ENCODE measurements at regions not wholly inside any gene's neighbourhood (a gene's known extent, or its start where the extent isn't known, plus 50 kb on each side); places are given as distances from the start of the nearest gene placed in this dataset.
A peak's percentile ranks its signal among the peaks of the same experiment; 100 is the strongest.

GRCh38 chr6:134740473-134741199, 209.3 kb downstream of the ALDH8A1 start:
- H2AFZ ChIP-seq (ENCODE audit: insufficient read depth, low read length, poor library complexity): no peak overlapping the region
- no peak overlapping the region for H2BK120ac ChIP-seq (ENCODE audit: insufficient read depth, low read length, poor library complexity)
- H4K8ac ChIP-seq (ENCODE audit: low read depth, low read length): no peak overlapping the region
- H2BK12ac ChIP-seq (ENCODE audit: low read length): no peak overlapping the region
- no peak overlapping the region for H3K4ac ChIP-seq (ENCODE audit: low read depth, low read length)
- H3K9me3 ChIP-seq (ENCODE audit: insufficient read depth, low read depth, low read length): peaks cover 2% of the 10 kb centered on the region
- no CpG with 5 or more reads among the region's 5 CpGs for WGBS (ENCODE audit: extremely low coverage, insufficient coverage, insufficient read length)
- no peak overlapping the region for H3K27ac ChIP-seq (ENCODE audit: low read depth, low read length)
- no peaks in the 10 kb centered on the region for H3K36me3 ChIP-seq (ENCODE audit: control insufficient read depth in 1 of 2, insufficient read depth in 2 of 2, low read length in 2 of 2)
- no peak overlapping the region for H2AK5ac ChIP-seq (ENCODE audit: low read length)
- no peak for DNase-seq
- H3K4me3 ChIP-seq (ENCODE audit: low read depth, low read length): no peak overlapping the region
- H3K79me1 ChIP-seq (ENCODE audit: low read length): no peaks in the 10 kb centered on the region
- no peak overlapping the region for H3K18ac ChIP-seq (ENCODE audit: low read length)
- no peak overlapping the region for H2BK5ac ChIP-seq (ENCODE audit: low read depth, low read length, poor library complexity)
- no peak overlapping the region for H3K4me2 ChIP-seq (ENCODE audit: low read length)
- no peaks in the 10 kb centered on the region for H3K4me1 ChIP-seq (ENCODE audit: control insufficient read depth in 1 of 2, insufficient read depth in 2 of 2, low read length in 2 of 2)
- H3K9ac ChIP-seq (ENCODE audit: low read length): no peak overlapping the region
- no peak overlapping the region for H4K12ac ChIP-seq (ENCODE audit: low read depth, low read length)
- no peaks in the 10 kb centered on the region for H3K27me3 ChIP-seq (ENCODE audit: insufficient read depth, low read length)
- H3K79me2 ChIP-seq (ENCODE audit: control insufficient read depth, insufficient read depth, low read length, poor library complexity): no peaks in the 10 kb centered on the region
- H3K14ac ChIP-seq (ENCODE audit: low read length): no peak overlapping the region
- no peak overlapping the region for H4K91ac ChIP-seq (ENCODE audit: low read depth, low read length)
- no peak overlapping the region for H3K23ac ChIP-seq (ENCODE audit: low read length)

GRCh38 chr6:134740027-134740373, 209.9 kb downstream of the ALDH8A1 start:
- H3K36me3 ChIP-seq (ENCODE audit: control insufficient read depth in 1 of 2, insufficient read depth in 2 of 2, low read length in 2 of 2): no peaks in the 10 kb centered on the region
- no peak overlapping the region for H2AFZ ChIP-seq (ENCODE audit: insufficient read depth, low read length, poor library complexity)
- no peak overlapping the region for H2BK120ac ChIP-seq (ENCODE audit: insufficient read depth, low read length, poor library complexity)
- H3K4ac ChIP-seq (ENCODE audit: low read depth, low read length): no peak overlapping the region
- H3K4me1 ChIP-seq (ENCODE audit: control insufficient read depth in 1 of 2, insufficient read depth in 2 of 2, low read length in 2 of 2): no peaks in the 10 kb centered on the region
- H3K14ac ChIP-seq (ENCODE audit: low read length): no peak overlapping the region
- no peak overlapping the region for H2AK5ac ChIP-seq (ENCODE audit: low read length)
- no peak overlapping the region for H4K8ac ChIP-seq (ENCODE audit: low read depth, low read length)
- no peak overlapping the region for H2BK5ac ChIP-seq (ENCODE audit: low read depth, low read length, poor library complexity)
- H3K4me3 ChIP-seq (ENCODE audit: low read depth, low read length): no peak overlapping the region
- no peak overlapping the region for H3K18ac ChIP-seq (ENCODE audit: low read length)
- no peak overlapping the region for H4K91ac ChIP-seq (ENCODE audit: low read depth, low read length)
- H3K23ac ChIP-seq (ENCODE audit: low read length): no peak overlapping the region
- peaks cover 2% of the 10 kb centered on the region for H3K9me3 ChIP-seq (ENCODE audit: insufficient read depth, low read depth, low read length)
- no peaks in the 10 kb centered on the region for H3K27me3 ChIP-seq (ENCODE audit: insufficient read depth, low read length)
- no peaks in the 10 kb centered on the region for H3K79me2 ChIP-seq (ENCODE audit: control insufficient read depth, insufficient read depth, low read length, poor library complexity)
- no peak overlapping the region for H3K9ac ChIP-seq (ENCODE audit: low read length)
- H3K4me2 ChIP-seq (ENCODE audit: low read length): no peak overlapping the region
- no peak overlapping the region for H2BK12ac ChIP-seq (ENCODE audit: low read length)
- H4K12ac ChIP-seq (ENCODE audit: low read depth, low read length): no peak overlapping the region
- DNase-seq: no peak
- no peaks in the 10 kb centered on the region for H3K79me1 ChIP-seq (ENCODE audit: low read length)
- H3K27ac ChIP-seq (ENCODE audit: low read depth, low read length): no peak overlapping the region
- 100% methylated on average over 2 of the region's 5 CpGs for WGBS (ENCODE audit: extremely low coverage, insufficient coverage, insufficient read length)

GRCh38 chr6:134739299-134740026, 210.4 kb downstream of the ALDH8A1 start:
- no peak overlapping the region for H2AK5ac ChIP-seq (ENCODE audit: low read length)

GRCh38 chr6:134738211-134738885, 211.6 kb downstream of the ALDH8A1 start:
- Histone ChIP-seq H2AFZ (ENCODE audit: insufficient read depth, low read length, poor library complexity) (no peak overlapping the region), H3K4me1 (ENCODE audit: control insufficient read depth in 1 of 2, insufficient read depth in 2 of 2, low read length in 2 of 2) (no peaks in the 10 kb centered on the region), H3K14ac (ENCODE audit: low read length) (no peak overlapping the region), H3K4ac (ENCODE audit: low read depth, low read length) (no peak overlapping the region), H2BK5ac (ENCODE audit: low read depth, low read length, poor library complexity) (no peak overlapping the region), H3K79me2 (ENCODE audit: control insufficient read depth, insufficient read depth, low read length, poor library complexity) (no peaks in the 10 kb centered on the region), H3K4me3 (ENCODE audit: low read depth, low read length) (no peak overlapping the region), H2BK120ac (ENCODE audit: insufficient read depth, low read length, poor library complexity) (no peak overlapping the region), H3K9me3 (ENCODE audit: insufficient read depth, low read depth, low read length) (peaks cover 2% of the 10 kb centered on the region), H3K18ac (ENCODE audit: low read length) (no peak overlapping the region), H3K79me1 (ENCODE audit: low read length) (no peaks in the 10 kb centered on the region), H4K12ac (ENCODE audit: low read depth, low read length) (no peak overlapping the region), H2AK5ac (ENCODE audit: low read length) (no peak overlapping the region), H2BK12ac (ENCODE audit: low read length) (no peak overlapping the region), H4K91ac (ENCODE audit: low read depth, low read length) (no peak overlapping the region), H3K23ac (ENCODE audit: low read length) (no peak overlapping the region), H3K27ac (ENCODE audit: low read depth, low read length) (no peak overlapping the region), H3K9ac (ENCODE audit: low read length) (no peak overlapping the region), H3K27me3 (ENCODE audit: insufficient read depth, low read length) (no peaks in the 10 kb centered on the region), H3K36me3 (ENCODE audit: control insufficient read depth in 1 of 2, insufficient read depth in 2 of 2, low read length in 2 of 2) (no peaks in the 10 kb centered on the region), H4K8ac (ENCODE audit: low read depth, low read length) (no peak overlapping the region), H3K4me2 (ENCODE audit: low read length) (no peak overlapping the region)
- WGBS (ENCODE audit: extremely low coverage, insufficient coverage, insufficient read length): no CpG with 5 or more reads among the region's 1 CpG
- DNase-seq: peak; percentile 59 to 86

More at GRCh38 chr6:134739299-134740026, 210.4 kb downstream of the ALDH8A1 start:
- H3K79me2 ChIP-seq (ENCODE audit: control insufficient read depth, insufficient read depth, low read length, poor library complexity): no peaks in the 10 kb centered on the region
- no peak overlapping the region for H3K4me2 ChIP-seq (ENCODE audit: low read length)
- no peak overlapping the region for H4K91ac ChIP-seq (ENCODE audit: low read depth, low read length)
- no peak overlapping the region for H4K12ac ChIP-seq (ENCODE audit: low read depth, low read length)
- no peak overlapping the region for H3K14ac ChIP-seq (ENCODE audit: low read length)
- H3K9me3 ChIP-seq (ENCODE audit: insufficient read depth, low read depth, low read length): peaks cover 2% of the 10 kb centered on the region
- no peak overlapping the region for H2BK12ac ChIP-seq (ENCODE audit: low read length)
- DNase-seq: peak; percentile 28 to 66
- no peak overlapping the region for H3K27ac ChIP-seq (ENCODE audit: low read depth, low read length)
- H3K79me1 ChIP-seq (ENCODE audit: low read length): no peaks in the 10 kb centered on the region
- no CpG with 5 or more reads among the region's 6 CpGs for WGBS (ENCODE audit: extremely low coverage, insufficient coverage, insufficient read length)
- no peak overlapping the region for H3K18ac ChIP-seq (ENCODE audit: low read length)
- no peak overlapping the region for H4K8ac ChIP-seq (ENCODE audit: low read depth, low read length)
- H3K9ac ChIP-seq (ENCODE audit: low read length): no peak overlapping the region
- H3K4me3 ChIP-seq (ENCODE audit: low read depth, low read length): no peak overlapping the region
- H3K23ac ChIP-seq (ENCODE audit: low read length): no peak overlapping the region
- no peaks in the 10 kb centered on the region for H3K36me3 ChIP-seq (ENCODE audit: control insufficient read depth in 1 of 2, insufficient read depth in 2 of 2, low read length in 2 of 2)
- H2BK5ac ChIP-seq (ENCODE audit: low read depth, low read length, poor library complexity): no peak overlapping the region
- H2AFZ ChIP-seq (ENCODE audit: insufficient read depth, low read length, poor library complexity): no peak overlapping the region
- no peak overlapping the region for H2BK120ac ChIP-seq (ENCODE audit: insufficient read depth, low read length, poor library complexity)
- no peak overlapping the region for H3K4ac ChIP-seq (ENCODE audit: low read depth, low read length)
- H3K27me3 ChIP-seq (ENCODE audit: insufficient read depth, low read length): no peaks in the 10 kb centered on the region
- H3K4me1 ChIP-seq (ENCODE audit: control insufficient read depth in 1 of 2, insufficient read depth in 2 of 2, low read length in 2 of 2): no peaks in the 10 kb centered on the region
